Tibial artery (tissue), 4 donors: ENCODE measurements at regions not wholly inside any gene's neighbourhood (a gene's known extent, or its start where the extent isn't known, plus 50 kb on each side); places are given as distances from the start of the nearest gene placed in this dataset.
"Not testable (repeated sequence)": the region's sequence is repeated elsewhere in the genome, so short reads cannot be mapped to it uniquely, and the experiment has no call there.

Source experiments
- DNase-seq, 2 donors: peaks; one replicate each; pipeline ENCODE4 v3.0.0-alpha.2; 2019
- H3K27ac ChIP-seq, 2 donors: fragments of 200-600 bp; sonication (generic) in 1 of 2; 1 replicate in 1 of 2; 2 replicates in 1 of 2; pipeline ENCODE4 v1.5.1; 2018 to 2019; ENCODE audit warnings: mild to moderate bottlenecking in 1 of 2
- H3K27me3 ChIP-seq, 2 donors: fragments of 200-600 bp; sonication (generic) in 1 of 2; one replicate each; pipeline versions ENCODE4 v1.5.1 to v1.6.0; 2016 to 2019
- H3K36me3 ChIP-seq, 3 donors: fragments of 200-600 bp; sonication (generic) in 2 of 3; one replicate each; pipeline ENCODE4 v1.5.1; 2016 to 2019; ENCODE audit warnings: mild to moderate bottlenecking in 2 of 3
- H3K4me1 ChIP-seq, 4 donors: fragments of 200-600 bp; sonication (generic) in 2 of 4; 1 replicate in 3 of 4; 2 replicates in 1 of 4; pipeline ENCODE4 v1.5.1; 2016 to 2019
- H3K4me3 ChIP-seq, 2 donors: fragments of 200-600 bp; sonication (generic) in 1 of 2; 1 replicate in 1 of 2; 2 replicates in 1 of 2; pipeline ENCODE4 v1.5.1; 2018 to 2019; ENCODE audit warnings: mild to moderate bottlenecking in 2 of 2
- H3K9me3 ChIP-seq, 3 donors: fragments of 200-600 bp; sonication (generic) in 1 of 3; one replicate each; pipeline ENCODE4 v1.5.1; 2016 to 2019
- intact Hi-C: fragments of 100-400 bp; cut with DNase I; formaldehyde crosslinking; loops from one replicate; pipeline ENCODE4 v1.15.0; 2023; ENCODE audit warnings: low total_unique reads
- TF ChIP-seq, protein P1 (sequence below), 2 experiments: fragments of 200-600 bp in 1 of 2; fragments of 450-650 bp in 1 of 2; IDR thresholded peaks; one replicate each; pipeline ENCODE4 v1.5.1; 2017 to 2019; ENCODE audit warnings: antibody characterized with exemption in 2 of 2, mild to moderate bottlenecking in 1 of 2, moderate library complexity in 1 of 2

DNA sequence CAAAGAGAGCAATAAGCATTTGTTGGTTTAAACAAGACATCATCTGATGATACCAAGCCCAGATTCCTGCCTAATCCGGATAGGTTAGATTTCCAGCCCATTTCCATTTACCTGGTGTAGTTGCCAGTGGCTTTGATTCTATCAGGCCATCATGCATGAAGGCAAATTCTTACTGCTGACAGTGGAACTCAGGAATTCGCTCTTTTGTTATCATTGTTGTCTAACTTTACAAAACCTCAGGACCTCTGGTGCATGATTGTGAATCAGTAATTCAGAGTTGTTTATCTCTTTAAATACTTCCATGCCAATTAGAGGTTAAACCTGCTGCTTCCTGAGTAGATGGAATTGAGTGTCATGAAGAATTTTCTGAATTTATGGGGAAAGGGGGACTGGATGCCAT, 76.5 kb downstream of the C9orf152 start:
- Histone ChIP-seq H3K9me3 (no peaks in the 10 kb centered on the region), H3K4me3 (no peak overlapping the region), H3K36me3 (peaks cover 0 to 6% (median 5%) of the 10 kb centered on the region in 3 donors), H3K4me1 (peaks cover 0 to 90% (median 59%) of the 10 kb centered on the region in 4 donors), H3K27me3 (no peaks in the 10 kb centered on the region), H3K27ac (peak overlapping the region in 1 of 2 donors; percentile 93)
- TF ChIP-seq, protein P1, sequence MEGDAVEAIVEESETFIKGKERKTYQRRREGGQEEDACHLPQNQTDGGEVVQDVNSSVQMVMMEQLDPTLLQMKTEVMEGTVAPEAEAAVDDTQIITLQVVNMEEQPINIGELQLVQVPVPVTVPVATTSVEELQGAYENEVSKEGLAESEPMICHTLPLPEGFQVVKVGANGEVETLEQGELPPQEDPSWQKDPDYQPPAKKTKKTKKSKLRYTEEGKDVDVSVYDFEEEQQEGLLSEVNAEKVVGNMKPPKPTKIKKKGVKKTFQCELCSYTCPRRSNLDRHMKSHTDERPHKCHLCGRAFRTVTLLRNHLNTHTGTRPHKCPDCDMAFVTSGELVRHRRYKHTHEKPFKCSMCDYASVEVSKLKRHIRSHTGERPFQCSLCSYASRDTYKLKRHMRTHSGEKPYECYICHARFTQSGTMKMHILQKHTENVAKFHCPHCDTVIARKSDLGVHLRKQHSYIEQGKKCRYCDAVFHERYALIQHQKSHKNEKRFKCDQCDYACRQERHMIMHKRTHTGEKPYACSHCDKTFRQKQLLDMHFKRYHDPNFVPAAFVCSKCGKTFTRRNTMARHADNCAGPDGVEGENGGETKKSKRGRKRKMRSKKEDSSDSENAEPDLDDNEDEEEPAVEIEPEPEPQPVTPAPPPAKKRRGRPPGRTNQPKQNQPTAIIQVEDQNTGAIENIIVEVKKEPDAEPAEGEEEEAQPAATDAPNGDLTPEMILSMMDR (IDR thresholded peaks at IDR 0.05) = no peak
- intact Hi-C loops = loop anchor here (10.0 kb wide), 1 partner anchor 87 kb away; no protein-coding TSS in a partner anchor
- DNase-seq = no peak

DNA sequence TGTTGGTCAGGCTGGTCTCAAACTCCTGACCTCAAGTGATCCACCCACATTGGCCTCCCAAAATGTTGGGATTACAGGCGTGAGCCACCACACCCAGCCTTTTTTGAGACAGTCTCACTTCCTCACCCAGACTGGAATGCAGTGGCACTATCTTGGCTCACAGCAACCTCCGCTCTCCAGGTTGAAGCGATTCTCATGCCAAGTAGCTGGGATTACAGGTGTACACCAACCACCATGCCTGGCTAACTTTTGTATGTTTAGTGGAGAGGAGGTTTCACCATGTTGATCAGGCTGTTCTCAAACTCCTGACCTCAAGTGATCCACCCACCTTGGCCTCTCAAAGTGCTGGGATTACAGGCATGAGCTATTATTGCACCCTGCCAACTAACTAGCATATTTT, 75.4 kb downstream of the C9orf152 start:
- peaks cover 0 to 80% (median 48%) of the 10 kb centered on the region in 4 donors for H3K4me1 ChIP-seq
- intact Hi-C loops = loop anchor here (10.0 kb wide), 1 partner anchor 88 kb away; no protein-coding TSS in a partner anchor
- H3K36me3 ChIP-seq = peaks cover 10 to 16% (median 16%) of the 10 kb centered on the region in 3 donors
- not testable (repeated sequence) for H3K27me3 ChIP-seq, DNase-seq, H3K9me3 ChIP-seq, H3K4me3 ChIP-seq
- H3K27ac ChIP-seq = peak overlapping the region in 1 of 2 donors; percentile 16

DNA sequence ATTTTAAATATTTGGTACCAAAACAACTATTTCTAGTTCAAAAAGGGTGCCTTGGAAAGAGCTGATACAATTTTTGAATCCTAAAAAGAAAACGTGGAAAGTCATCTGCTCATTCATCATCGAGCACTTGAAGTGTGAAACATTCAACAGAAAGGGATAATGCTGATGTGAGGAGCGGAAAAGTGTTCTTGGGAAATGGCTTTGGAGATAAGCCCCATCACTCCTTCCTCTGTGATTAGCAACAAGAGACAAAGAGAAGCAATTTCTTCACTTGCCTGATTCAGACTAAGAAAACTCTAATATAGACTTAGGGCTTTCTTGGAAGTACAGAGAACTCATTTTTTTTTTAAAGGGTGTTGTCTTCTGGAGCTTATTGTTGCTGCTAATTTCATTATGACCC, 74.9 kb downstream of the C9orf152 start:
- H3K9me3 ChIP-seq = no peaks in the 10 kb centered on the region
- no peak for DNase-seq
- H3K4me3 ChIP-seq = no peak overlapping the region
- H3K27me3 ChIP-seq = no peaks in the 10 kb centered on the region
- intact Hi-C loops = loop anchor here (10.0 kb wide), 1 partner anchor 88 kb away; no protein-coding TSS in a partner anchor
- TF ChIP-seq, protein P1 (IDR thresholded peaks at IDR 0.05) = no peak
- peaks cover 16 to 21% (median 21%) of the 10 kb centered on the region in 3 donors for H3K36me3 ChIP-seq
- no peak overlapping the region for H3K27ac ChIP-seq
- peaks cover 0 to 74% (median 44%) of the 10 kb centered on the region in 4 donors for H3K4me1 ChIP-seq

DNA sequence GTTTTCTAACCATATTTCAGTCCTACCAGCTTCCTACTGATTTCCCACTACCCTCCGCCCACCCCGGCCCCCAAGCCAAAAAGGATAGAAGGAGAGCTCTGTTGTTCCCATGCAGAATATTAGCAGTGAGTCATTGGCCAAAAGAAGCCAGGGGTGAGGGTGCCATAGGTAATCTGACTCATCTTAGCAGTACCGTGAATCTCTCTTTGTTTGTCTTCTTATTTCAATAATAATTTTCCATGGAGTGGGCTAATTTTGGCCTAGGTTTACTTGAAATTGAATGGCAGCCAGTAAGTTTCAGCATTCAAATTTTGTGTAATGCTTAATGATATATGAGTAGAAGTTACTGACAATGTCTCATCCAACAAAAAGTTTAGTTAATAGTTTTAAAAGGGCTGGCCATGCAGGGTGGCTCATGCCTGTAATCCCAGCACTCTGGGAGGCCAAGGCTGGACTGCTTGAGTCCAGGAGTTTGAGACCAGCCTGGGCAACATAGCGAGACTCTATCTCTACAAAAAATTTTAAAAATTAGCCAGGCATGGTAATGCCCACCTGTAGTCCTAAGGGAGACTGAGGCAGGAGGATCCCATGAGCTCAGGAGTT, 74.2 kb downstream of the C9orf152 start:
- Histone ChIP-seq H3K4me1 (peaks cover 0 to 68% (median 41%) of the 10 kb centered on the region in 4 donors), H3K36me3 (peaks cover 22 to 28% (median 28%) of the 10 kb centered on the region in 3 donors), H3K9me3 (no peaks in the 10 kb centered on the region), H3K27me3 (no peaks in the 10 kb centered on the region), H3K27ac (no peak overlapping the region), H3K4me3 (no peak overlapping the region)
- intact Hi-C loops = loop anchor here (10.0 kb wide), 1 partner anchor 89 kb away; no protein-coding TSS in a partner anchor
- TF ChIP-seq, protein P1 (IDR thresholded peaks at IDR 0.05) = no peak
- no peak for DNase-seq

DNA sequence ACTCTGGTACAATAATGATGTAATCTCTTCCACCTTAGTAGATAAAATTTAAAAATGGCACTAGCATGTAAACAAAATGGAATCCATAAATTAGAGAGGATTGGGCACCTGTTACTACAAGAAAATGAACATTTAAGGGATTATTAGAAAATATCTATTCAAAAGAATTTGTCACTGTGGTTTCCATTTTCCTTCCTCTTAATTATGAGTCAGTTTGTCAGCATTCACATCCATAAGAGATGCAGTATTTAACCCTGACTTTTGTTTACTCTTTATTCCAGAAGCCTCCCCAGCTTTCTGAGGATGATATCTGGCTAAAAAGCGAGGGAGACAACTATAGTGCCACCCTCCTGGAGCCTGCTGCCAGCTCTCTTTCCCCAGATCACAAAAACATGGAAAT, 72.1 kb downstream of the C9orf152 start:
- H3K36me3 ChIP-seq = peaks cover 22 to 35% (median 34%) of the 10 kb centered on the region in 3 donors
- intact Hi-C loops = loop anchor here (10.0 kb wide), 1 partner anchor 91 kb away; no protein-coding TSS in a partner anchor
- TF ChIP-seq, protein P1 (IDR thresholded peaks at IDR 0.05) = no peak
- DNase-seq = no peak
- H3K4me1 ChIP-seq = peaks cover 0 to 53% (median 28%) of the 10 kb centered on the region in 4 donors
- H3K9me3 ChIP-seq = no peaks in the 10 kb centered on the region
- no peak overlapping the region for H3K4me3 ChIP-seq
- H3K27me3 ChIP-seq = no peaks in the 10 kb centered on the region
- H3K27ac ChIP-seq = no peak overlapping the region

DNA sequence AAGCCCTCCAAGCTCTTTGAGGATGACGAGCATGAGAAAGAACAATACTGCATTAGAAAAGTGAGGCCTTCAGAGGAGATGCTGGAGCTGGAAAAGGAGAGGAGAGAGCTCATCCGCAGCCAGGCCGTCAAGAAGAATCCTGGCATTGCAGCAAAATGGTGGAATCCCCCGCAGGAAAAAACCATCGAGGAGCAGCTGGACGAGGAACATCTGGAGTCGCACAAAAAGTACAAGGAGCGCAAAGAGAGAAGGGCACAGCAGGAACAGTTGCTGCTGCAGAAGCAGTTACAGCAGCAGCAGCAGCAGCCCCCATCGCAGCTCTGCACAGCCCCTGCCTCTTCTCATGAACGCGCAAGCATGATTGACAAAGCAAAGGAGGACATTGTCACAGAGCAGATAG, 71.2 kb downstream of the C9orf152 start:
- Histone ChIP-seq H3K27me3 (no peaks in the 10 kb centered on the region), H3K9me3 (no peaks in the 10 kb centered on the region), H3K36me3 (peaks cover 22 to 35% (median 34%) of the 10 kb centered on the region in 3 donors), H3K4me3 (no peak overlapping the region), H3K4me1 (peaks cover 0 to 53% (median 30%) of the 10 kb centered on the region in 4 donors), H3K27ac (no peak overlapping the region)
- DNase-seq = no peak
- TF ChIP-seq, protein P1 (IDR thresholded peaks at IDR 0.05) = no peak
- intact Hi-C loops = loop anchor here (10.0 kb wide), 1 partner anchor 92 kb away; no protein-coding TSS in a partner anchor
